SK-N-SH treated with all-trans-retinoic acid at 6 μM for 48 hours (cell line): ENCODE measurements at regions not wholly inside any gene's neighbourhood (a gene's known extent, or its start where the extent isn't known, plus 50 kb on each side); places are given as distances from the start of the nearest gene placed in this dataset.
A peak's percentile ranks its signal among the peaks of the same experiment; 100 is the strongest.

Experiments
- ARNTL ChIP-seq: fragments of 450-650 bp; formaldehyde crosslinking; IDR thresholded peaks from 2 replicates; pipeline ENCODE4 v1.5.0; 2020; ENCODE audit warnings: low read depth, mild to moderate bottlenecking, moderate library complexity, borderline replicate concordance
- BACH2 ChIP-seq: fragments of 250-450 bp; sonication (Bioruptor Pico); IDR thresholded peaks from 2 replicates; pipeline ENCODE4 v1.9.0; 2021; ENCODE audit warnings: mild to moderate bottlenecking, borderline replicate concordance
- CSDC2 ChIP-seq: fragments of 250-450 bp; sonication (Bioruptor Pico); IDR thresholded peaks from 2 replicates; pipeline ENCODE4 v1.5.0; 2020; ENCODE audit warnings: mild to moderate bottlenecking, moderate library complexity
- ISL1 ChIP-seq: fragments of 250-450 bp; sonication (Bioruptor Pico); IDR thresholded peaks from 2 replicates; pipeline ENCODE4 v2.1.2; 2022; ENCODE audit warnings: mild to moderate bottlenecking, moderate library complexity
- OSR1 ChIP-seq: fragments of 250-450 bp; sonication (Bioruptor Pico); IDR thresholded peaks from 2 replicates; pipeline ENCODE4 v1.8.0; 2022; ENCODE audit warnings: moderate library complexity, mild to moderate bottlenecking, inconsistent platforms
- PATZ1 ChIP-seq: fragments of 250-450 bp; sonication (Bioruptor Pico); IDR thresholded peaks from 2 replicates; pipeline ENCODE4 v1.8.0; 2020; ENCODE audit warnings: mild to moderate bottlenecking, moderate library complexity, borderline replicate concordance
- RARB ChIP-seq: fragments of 250-450 bp; sonication (Bioruptor Pico); IDR thresholded peaks from 2 replicates; pipeline ENCODE4 v1.8.0; 2021; ENCODE audit warnings: mild to moderate bottlenecking, moderate library complexity
- SNAI2 ChIP-seq: fragments of 250-450 bp; sonication (Bioruptor Pico); IDR thresholded peaks from 2 replicates; pipeline ENCODE4 v1.5.0; 2020; ENCODE audit warnings: mild to moderate bottlenecking, moderate library complexity
- TCF4 ChIP-seq: fragments of 250-450 bp; sonication (Bioruptor Pico); IDR thresholded peaks from 2 replicates; pipeline ENCODE4 v1.8.0; 2021; ENCODE audit warnings: mild to moderate bottlenecking, moderate library complexity, borderline replicate concordance
- TOX ChIP-seq: fragments of 250-450 bp; sonication (Bioruptor Pico); IDR thresholded peaks from 2 replicates; pipeline ENCODE4 v1.8.0; 2021; ENCODE audit warnings: mild to moderate bottlenecking, moderate library complexity, borderline replicate concordance
- ZFP3 ChIP-seq: fragments of 250-450 bp; sonication (Bioruptor Pico); IDR thresholded peaks from 2 replicates; pipeline ENCODE4 v1.5.0; 2020; ENCODE audit warnings: mild to moderate bottlenecking, moderate library complexity
- ZFP30 ChIP-seq: fragments of 450-650 bp; formaldehyde crosslinking; IDR thresholded peaks from 2 replicates; pipeline ENCODE4 v1.5.0; 2022; ENCODE audit warnings: mild to moderate bottlenecking, moderate library complexity
- ZNF8 ChIP-seq: fragments of 450-650 bp; formaldehyde crosslinking; IDR thresholded peaks from 2 replicates; pipeline ENCODE4 v1.5.0; 2020; ENCODE audit warnings: mild to moderate bottlenecking, moderate library complexity

- TF ChIP-seq ZFP3 (CRISPR knock-in tag): no peak
- no peak for TF ChIP-seq BACH2 (CRISPR knock-in tag)
- TF ChIP-seq CSDC2 (CRISPR knock-in tag): no peak
- TF ChIP-seq RARB (CRISPR knock-in tag): no peak
- no peak for TF ChIP-seq ARNTL
- no peak for TF ChIP-seq ZFP30 (CRISPR knock-in tag)
- TF ChIP-seq SNAI2 (CRISPR knock-in tag): no peak; the same call in 1 of the 2 replicates
- peak; percentile 77; the same call in 1 of the 2 replicates for TF ChIP-seq TCF4 (CRISPR knock-in tag)
- TF ChIP-seq TOX (CRISPR knock-in tag): no peak
- no peak for TF ChIP-seq PATZ1 (CRISPR knock-in tag)
- peak; percentile 65 for TF ChIP-seq ISL1 (CRISPR knock-in tag)
- no peak for TF ChIP-seq OSR1 (CRISPR knock-in tag)
- TF ChIP-seq ZNF8 (CRISPR knock-in tag): no peak
These were observed 73.7 kb upstream of the ETAA1 start for GRCh38 chr2:67323209-67323991.
